Upper lobe of right lung (tissue), 1 donor: ENCODE measurements at regions not wholly inside any gene's neighbourhood (a gene's known extent, or its start where the extent isn't known, plus 50 kb on each side); places are given as distances from the start of the nearest gene placed in this dataset.

Experiments
- ATAC-seq: fragments of 200-7000 bp; cut with Tn5 transposase; one replicate; pipeline ENCODE4 v1.9.1; 2020; ENCODE audit warnings: mild to moderate bottlenecking, moderate library complexity
- DNase-seq: peaks from one replicate; pipeline ENCODE4 v3.0.0-alpha.2; 2020
- H3K27ac ChIP-seq: fragments of 200-600 bp; one replicate; pipeline ENCODE4 v1.8.0; 2022
- H3K27me3 ChIP-seq: fragments of 200-600 bp; one replicate; pipeline ENCODE4 v1.8.0; 2022; ENCODE audit warnings: mild to moderate bottlenecking
- H3K36me3 ChIP-seq: fragments of 200-600 bp; one replicate; pipeline ENCODE4 v1.8.0; 2022
- H3K4me1 ChIP-seq: fragments of 200-600 bp; one replicate; pipeline ENCODE4 v1.8.0; 2022
- H3K4me3 ChIP-seq: fragments of 200-600 bp; one replicate; pipeline ENCODE4 v1.8.0; 2022; ENCODE audit warnings: mild to moderate bottlenecking
- H3K9me3 ChIP-seq: fragments of 200-600 bp; one replicate; pipeline ENCODE4 v1.8.0; 2022
- intact Hi-C: fragments of 100-400 bp; cut with DNase I; formaldehyde crosslinking; loops from one replicate; pipeline ENCODE4 v1.11.0; 2022
- TF ChIP-seq, protein P1 (sequence below): fragments of 200-600 bp; IDR thresholded peaks from one replicate; pipeline ENCODE4 v1.8.0; 2022; ENCODE audit warnings: antibody characterized with exemption
- donor health status: DM: no; HTN: yes; CAD: no; lungs with severe emphysema.

DNA sequence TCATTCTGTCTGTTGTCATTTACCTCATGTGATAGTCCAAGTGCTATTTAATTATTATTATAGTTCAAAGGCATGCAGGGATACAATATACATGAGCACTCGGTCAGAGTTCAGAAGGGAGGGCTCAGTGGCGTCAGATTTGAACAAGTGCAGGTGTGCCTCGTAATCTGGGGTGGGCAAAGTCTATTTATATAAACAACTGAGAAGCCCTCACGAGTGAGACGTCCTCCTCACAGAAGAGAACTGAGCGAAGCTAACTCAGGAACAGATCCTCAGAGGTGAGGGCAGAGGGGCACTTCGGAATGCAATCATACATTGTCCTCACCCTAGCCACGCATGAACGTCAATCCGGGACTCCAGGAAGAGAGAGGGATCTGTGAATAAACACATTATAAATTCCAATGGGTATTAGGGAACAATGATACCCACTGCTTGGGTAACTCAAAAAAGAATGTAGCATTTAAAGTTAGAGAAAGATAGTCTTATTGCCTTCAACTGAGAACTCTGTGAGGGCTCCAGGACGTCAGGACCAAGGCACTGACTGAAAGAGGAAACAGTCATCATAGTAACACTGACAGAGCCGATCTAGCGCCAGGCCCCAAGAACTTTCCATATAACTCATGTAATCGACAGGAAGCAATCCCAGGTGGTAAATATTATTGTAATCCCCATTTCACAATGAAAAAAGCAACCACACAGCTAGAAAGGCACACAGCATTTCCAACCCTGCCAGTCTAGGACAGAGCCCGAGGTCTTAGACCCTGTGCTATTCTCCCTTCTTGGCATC lies 127.1 kb upstream of the B3GALT2 start:
- DNase-seq (no peak), ATAC-seq (no peak)
- Histone ChIP-seq H3K27me3 (no peaks in the 10 kb centered on the region), H3K4me1 (no peaks in the 10 kb centered on the region), H3K9me3 (no peaks in the 10 kb centered on the region), H3K4me3 (no peak overlapping the region), H3K27ac (no peak overlapping the region), H3K36me3 (no peaks in the 10 kb centered on the region)
- TF ChIP-seq, protein P1, sequence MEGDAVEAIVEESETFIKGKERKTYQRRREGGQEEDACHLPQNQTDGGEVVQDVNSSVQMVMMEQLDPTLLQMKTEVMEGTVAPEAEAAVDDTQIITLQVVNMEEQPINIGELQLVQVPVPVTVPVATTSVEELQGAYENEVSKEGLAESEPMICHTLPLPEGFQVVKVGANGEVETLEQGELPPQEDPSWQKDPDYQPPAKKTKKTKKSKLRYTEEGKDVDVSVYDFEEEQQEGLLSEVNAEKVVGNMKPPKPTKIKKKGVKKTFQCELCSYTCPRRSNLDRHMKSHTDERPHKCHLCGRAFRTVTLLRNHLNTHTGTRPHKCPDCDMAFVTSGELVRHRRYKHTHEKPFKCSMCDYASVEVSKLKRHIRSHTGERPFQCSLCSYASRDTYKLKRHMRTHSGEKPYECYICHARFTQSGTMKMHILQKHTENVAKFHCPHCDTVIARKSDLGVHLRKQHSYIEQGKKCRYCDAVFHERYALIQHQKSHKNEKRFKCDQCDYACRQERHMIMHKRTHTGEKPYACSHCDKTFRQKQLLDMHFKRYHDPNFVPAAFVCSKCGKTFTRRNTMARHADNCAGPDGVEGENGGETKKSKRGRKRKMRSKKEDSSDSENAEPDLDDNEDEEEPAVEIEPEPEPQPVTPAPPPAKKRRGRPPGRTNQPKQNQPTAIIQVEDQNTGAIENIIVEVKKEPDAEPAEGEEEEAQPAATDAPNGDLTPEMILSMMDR: no peak
- intact Hi-C loops: no loop called here

DNA sequence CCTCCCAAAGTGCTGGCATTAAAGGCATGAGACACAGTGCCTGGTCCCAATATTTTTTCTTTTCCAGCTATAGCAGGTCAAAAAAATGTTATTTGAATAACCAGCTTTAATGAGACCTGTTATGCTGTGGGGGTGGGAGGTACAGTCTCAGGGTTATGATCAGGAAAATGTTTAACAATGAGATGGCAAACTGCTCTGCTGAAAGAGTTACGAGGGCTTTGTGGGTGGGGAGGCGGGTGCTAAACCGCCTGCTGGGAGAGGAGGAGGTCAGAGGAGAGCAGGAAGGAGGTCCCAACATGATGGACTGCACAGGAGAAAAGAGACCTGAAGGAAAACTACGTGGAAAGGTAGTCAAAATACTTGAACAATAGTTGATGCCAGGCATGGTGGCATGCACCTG lies 126.0 kb upstream of the B3GALT2 start:
- H3K36me3 ChIP-seq: no peaks in the 10 kb centered on the region
- H3K4me1 ChIP-seq: no peaks in the 10 kb centered on the region
- no peaks in the 10 kb centered on the region for H3K9me3 ChIP-seq
- DNase-seq (no peak), ATAC-seq (no peak)
- H3K27ac ChIP-seq: no peak overlapping the region
- no peak overlapping the region for H3K4me3 ChIP-seq
- H3K27me3 ChIP-seq: no peaks in the 10 kb centered on the region
- intact Hi-C loops: no loop called here
- TF ChIP-seq, protein P1: no peak

DNA sequence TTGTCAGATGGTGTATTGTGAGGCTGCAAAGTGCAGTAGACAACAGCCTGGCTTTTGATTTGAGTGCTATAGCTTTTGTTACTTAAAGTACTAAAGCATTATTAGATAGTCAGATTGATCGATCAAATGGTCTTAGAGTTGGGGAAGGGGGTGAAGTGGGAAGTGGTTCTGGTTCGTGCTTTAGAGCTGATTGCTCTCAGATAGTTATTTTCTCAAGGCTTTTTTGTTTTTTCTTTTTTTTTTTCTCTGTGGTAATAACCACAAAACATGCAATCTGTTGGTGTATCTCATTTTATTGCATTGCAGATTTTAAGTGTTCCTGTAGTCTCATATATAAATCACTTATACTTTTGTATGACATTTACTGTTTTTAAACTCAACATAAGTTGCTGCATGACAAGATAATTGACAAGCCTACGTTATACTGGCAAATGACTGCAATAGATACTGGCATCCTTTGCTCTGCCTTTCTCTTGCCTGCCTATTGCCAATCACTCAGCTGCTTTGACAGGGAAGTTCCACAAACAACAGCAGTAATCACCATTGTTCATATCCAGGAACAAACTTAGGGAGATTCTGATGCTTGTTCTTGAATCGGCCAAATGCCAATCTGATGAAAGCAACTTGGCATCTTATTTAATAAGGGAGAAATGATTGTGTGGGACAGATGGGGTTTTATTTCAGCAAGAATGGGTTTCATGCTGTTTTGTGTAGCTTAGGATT lies 125.0 kb upstream of the B3GALT2 start:
- TF ChIP-seq, protein P1: no peak
- Histone ChIP-seq H3K27me3 (no peaks in the 10 kb centered on the region), H3K27ac (no peak overlapping the region), H3K4me1 (no peaks in the 10 kb centered on the region), H3K4me3 (no peak overlapping the region), H3K9me3 (no peaks in the 10 kb centered on the region), H3K36me3 (no peaks in the 10 kb centered on the region)
- no peak for ATAC-seq
- no peak for DNase-seq
- intact Hi-C loops: no loop called here

DNA sequence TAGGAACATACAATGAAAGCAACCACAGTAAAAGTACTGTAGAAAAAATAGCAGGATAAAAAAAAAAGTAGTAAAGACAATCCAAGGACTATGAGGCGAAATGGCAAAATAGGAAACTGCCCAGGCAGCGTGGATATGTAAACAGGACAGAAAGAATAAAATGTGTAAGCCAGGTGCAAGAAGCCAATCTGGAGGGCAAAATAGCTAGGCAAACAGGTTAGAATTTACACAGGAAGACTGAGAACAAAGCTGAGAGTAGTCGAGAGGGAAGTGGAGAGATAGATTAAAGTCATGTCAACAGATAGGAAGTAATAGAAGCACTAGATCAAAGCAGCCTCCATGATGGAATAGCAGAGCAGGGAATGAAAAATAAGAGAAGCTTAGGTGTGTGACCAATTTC lies 124.2 kb upstream of the B3GALT2 start:
- Histone ChIP-seq H3K4me1 (no peaks in the 10 kb centered on the region), H3K27ac (no peak overlapping the region), H3K27me3 (no peaks in the 10 kb centered on the region), H3K36me3 (no peaks in the 10 kb centered on the region), H3K9me3 (no peaks in the 10 kb centered on the region), H3K4me3 (no peak overlapping the region)
- ATAC-seq: no peak
- TF ChIP-seq, protein P1: no peak
- no peak for DNase-seq
- intact Hi-C loops: no loop called here

DNA sequence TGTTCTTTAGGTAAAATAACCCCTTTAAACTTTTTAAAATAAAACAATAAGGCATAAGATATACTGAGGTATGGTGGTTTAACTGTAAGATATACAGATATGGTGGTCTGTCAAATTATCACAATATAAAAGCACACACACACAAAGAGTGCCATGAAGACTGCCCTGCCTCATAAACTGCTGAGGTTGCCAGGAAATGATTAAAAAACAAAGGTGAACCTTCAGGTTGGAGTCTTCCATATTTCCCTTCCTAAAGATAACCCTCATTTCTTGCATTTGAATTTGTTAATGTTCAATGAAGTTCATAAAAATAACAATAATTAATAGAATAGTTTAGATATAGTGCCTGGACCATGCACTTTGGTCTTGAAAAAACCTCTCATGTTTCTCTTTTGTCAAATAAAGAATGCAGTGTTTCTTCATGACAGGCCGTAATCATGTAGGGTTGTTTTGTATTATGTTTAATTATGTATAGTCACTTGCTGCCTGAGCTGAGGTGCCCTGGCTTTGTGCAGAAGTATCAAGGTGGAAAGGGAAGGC lies 123.6 kb upstream of the B3GALT2 start:
- Histone ChIP-seq H3K4me1 (no peaks in the 10 kb centered on the region), H3K4me3 (no peak overlapping the region), H3K36me3 (no peaks in the 10 kb centered on the region), H3K27me3 (no peaks in the 10 kb centered on the region), H3K9me3 (no peaks in the 10 kb centered on the region), H3K27ac (no peak overlapping the region)
- DNase-seq (no peak), ATAC-seq (no peak)
- TF ChIP-seq, protein P1: no peak
- intact Hi-C loops: no loop called here
